ENCODE measurements at regions not wholly inside any gene's neighbourhood (a gene's known extent, or its start where the extent isn't known, plus 50 kb on each side); places are given as distances from the start of the nearest gene placed in this dataset.

- no peak for DNase-seq
Measured at GRCh38 chr16:13291591-13292333, 390.4 kb downstream of the SHISA9 start.

- DNase-seq = no peak
Measured at GRCh38 chr16:13296206-13296605, 394.8 kb downstream of the SHISA9 start.

GRCh38 chr16:13298666-13299065 is 397.3 kb downstream of the SHISA9 start:
- no peak for DNase-seq

GRCh38 chr16:13300066-13300840 is 398.9 kb downstream of the SHISA9 start:
- no peak for DNase-seq

GRCh38 chr16:13305019-13305755 is 403.8 kb downstream of the SHISA9 start:
- DNase-seq = no peak

- DNase-seq = no peak
Measured at GRCh38 chr16:13306161-13306995, 405.0 kb downstream of the SHISA9 start.

- no peak for DNase-seq
Measured at GRCh38 chr16:13307255-13307654, 405.9 kb downstream of the SHISA9 start.

GRCh38 chr16:13307851-13308250 is 406.5 kb downstream of the SHISA9 start:
- no peak for DNase-seq

- DNase-seq = no peak
Measured at GRCh38 chr16:13312063-13312462, 410.7 kb downstream of the SHISA9 start.

- no peak for DNase-seq
Measured at GRCh38 chr16:13313351-13313750, 412.0 kb downstream of the SHISA9 start.

- no peak for DNase-seq
Measured at GRCh38 chr16:13314633-13315032, 413.2 kb downstream of the SHISA9 start.

GRCh38 chr16:13315642-13316427 is 414.4 kb downstream of the SHISA9 start:
- no peak for DNase-seq

- DNase-seq = no peak
Measured at GRCh38 chr16:13322336-13322735, 420.9 kb downstream of the SHISA9 start.

- no peak for DNase-seq
Measured at GRCh38 chr16:13324851-13325250, 423.5 kb downstream of the SHISA9 start.

- no peak for DNase-seq
Measured at GRCh38 chr16:13325396-13325795, 424.0 kb downstream of the SHISA9 start.

- no peak for DNase-seq
Measured at GRCh38 chr16:13331918-13332317, 430.5 kb downstream of the SHISA9 start.

- DNase-seq = no peak
Measured at GRCh38 chr16:13332713-13333255, 431.4 kb downstream of the SHISA9 start.

- DNase-seq = no peak
Measured at GRCh38 chr16:13333336-13333735, 431.9 kb downstream of the SHISA9 start.

- no peak for DNase-seq
Measured at GRCh38 chr16:13335879-13336278, 434.5 kb downstream of the SHISA9 start.

- no peak for DNase-seq
Measured at GRCh38 chr16:13336335-13336734, 434.9 kb downstream of the SHISA9 start.

Data from NCI-H1436 treated with DMSO at 0.1 percent for 48 hours (cell line).